Thyroid gland (tissue), 4 donors: ENCODE measurements at regions not wholly inside any gene's neighbourhood (a gene's known extent, or its start where the extent isn't known, plus 50 kb on each side); places are given as distances from the start of the nearest gene placed in this dataset.
A peak's percentile ranks its signal among the peaks of the same experiment; 100 is the strongest.

Experiments used
- POLR2A ChIP-seq, 2 donors: fragments of 450-650 bp; IDR thresholded peaks; one replicate each; pipeline ENCODE4 v1.6.1; 2017; ENCODE audit warnings: antibody characterized with exemption in 2 of 2, mild to moderate bottlenecking in 2 of 2, moderate library complexity in 1 of 2
- TF ChIP-seq, protein P1 (sequence below), 6 experiments: fragments of 200-600 bp in 3 of 6; fragments of 450-650 bp in 3 of 6; sonication (generic) in 3 of 6; IDR thresholded peaks; one replicate each; pipeline ENCODE4 v1.5.1; 2016 to 2019; ENCODE audit warnings: antibody characterized with exemption in 6 of 6, mild to moderate bottlenecking in 2 of 6, inconsistent platforms in 1 of 6, moderate library complexity in 1 of 6

DNA sequence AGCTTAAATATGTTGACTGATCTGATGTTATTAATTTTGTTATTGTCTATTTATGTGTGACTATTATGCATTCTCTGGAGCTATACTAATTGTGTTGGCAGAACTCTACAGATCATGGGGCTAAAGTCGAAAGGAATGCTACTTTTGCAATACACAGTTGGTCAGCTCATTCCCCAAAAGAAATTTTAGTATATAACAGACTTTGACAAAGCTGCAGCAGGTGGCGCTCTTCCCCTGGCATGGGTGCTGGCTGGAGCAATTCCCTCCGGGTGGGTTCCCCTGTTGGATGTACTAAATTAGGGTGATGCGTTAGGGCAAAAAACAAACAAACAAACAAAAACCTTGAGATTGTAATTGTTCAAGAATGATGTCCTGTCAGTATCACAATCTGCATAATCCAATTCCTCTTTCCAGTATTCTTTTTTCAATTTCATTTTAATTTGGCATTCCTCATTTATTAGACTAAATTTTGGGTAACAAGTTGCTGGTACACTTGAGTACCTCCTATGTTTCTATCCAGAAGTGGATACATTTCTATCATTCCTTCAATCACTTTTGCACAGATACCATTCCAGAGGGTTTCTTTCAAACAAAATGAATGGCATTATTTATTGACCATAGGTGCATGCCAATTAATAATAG lies 322.8 kb upstream of the EDNRB start:
- TF ChIP-seq, protein P1, sequence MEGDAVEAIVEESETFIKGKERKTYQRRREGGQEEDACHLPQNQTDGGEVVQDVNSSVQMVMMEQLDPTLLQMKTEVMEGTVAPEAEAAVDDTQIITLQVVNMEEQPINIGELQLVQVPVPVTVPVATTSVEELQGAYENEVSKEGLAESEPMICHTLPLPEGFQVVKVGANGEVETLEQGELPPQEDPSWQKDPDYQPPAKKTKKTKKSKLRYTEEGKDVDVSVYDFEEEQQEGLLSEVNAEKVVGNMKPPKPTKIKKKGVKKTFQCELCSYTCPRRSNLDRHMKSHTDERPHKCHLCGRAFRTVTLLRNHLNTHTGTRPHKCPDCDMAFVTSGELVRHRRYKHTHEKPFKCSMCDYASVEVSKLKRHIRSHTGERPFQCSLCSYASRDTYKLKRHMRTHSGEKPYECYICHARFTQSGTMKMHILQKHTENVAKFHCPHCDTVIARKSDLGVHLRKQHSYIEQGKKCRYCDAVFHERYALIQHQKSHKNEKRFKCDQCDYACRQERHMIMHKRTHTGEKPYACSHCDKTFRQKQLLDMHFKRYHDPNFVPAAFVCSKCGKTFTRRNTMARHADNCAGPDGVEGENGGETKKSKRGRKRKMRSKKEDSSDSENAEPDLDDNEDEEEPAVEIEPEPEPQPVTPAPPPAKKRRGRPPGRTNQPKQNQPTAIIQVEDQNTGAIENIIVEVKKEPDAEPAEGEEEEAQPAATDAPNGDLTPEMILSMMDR (IDR thresholded peaks at IDR 0.05), result peak in 4 of 6 experiments; percentile 9 to 42 (median 18)
- no peak for TF ChIP-seq POLR2A (IDR thresholded peaks at IDR 0.05)
